ENCODE measurements at regions not wholly inside any gene's neighbourhood (a gene's known extent, or its start where the extent isn't known, plus 50 kb on each side); places are given as distances from the start of the nearest gene placed in this dataset.
"Not testable (repeated sequence)": the region's sequence is repeated elsewhere in the genome, so short reads cannot be mapped to it uniquely, and the experiment has no call there.

GRCh38 chr17:28265856-28266546, 53.0 kb upstream of the TMEM97 start:
- H3K4me3 Mint-ChIP-seq; DNase-seq; H3K27me3 ChIP-seq (ENCODE audit: control insufficient read depth, insufficient read depth, low read length, poor library complexity, severe bottlenecking); H3K36me3 ChIP-seq (ENCODE audit: control insufficient read depth, insufficient read depth, low read length); H3K4me1 Mint-ChIP-seq; H3K4me3 ChIP-seq (ENCODE audit: low read length); H3K4me1 ChIP-seq (ENCODE audit: control insufficient read depth, insufficient read depth, low read length); H3K27ac ChIP-seq (ENCODE audit: low read depth, low read length); H3K36me3 Mint-ChIP-seq (ENCODE audit: low read depth); H3K27ac Mint-ChIP-seq; H3K9ac ChIP-seq (ENCODE audit: extremely low read depth, low read length, poor library complexity, severe bottlenecking): not testable (repeated sequence)
- Mint-ChIP-seq H3K9me3 (peaks cover 67% of the 10 kb centered on the region), H3K27me3 (ENCODE audit: insufficient read depth) (peaks cover 13% of the 10 kb centered on the region)
- 95 to 97% methylated on average over 17 to 21 of the region's 21 CpGs for WGBS, 2 experiments (ENCODE audit: insufficient coverage in 1 of 2, insufficient read length in 1 of 2)
- H3K9me3 ChIP-seq (ENCODE audit: control insufficient read depth, low read length), result peaks cover 53% of the 10 kb centered on the region

GRCh38 chr17:28266547-28266920, 52.5 kb upstream of the TMEM97 start:
- H3K9me3 ChIP-seq (ENCODE audit: control insufficient read depth, low read length), result peaks cover 48% of the 10 kb centered on the region
- H3K27ac Mint-ChIP-seq; H3K27ac ChIP-seq (ENCODE audit: low read depth, low read length); H3K4me3 Mint-ChIP-seq; H3K4me1 Mint-ChIP-seq; H3K9ac ChIP-seq (ENCODE audit: extremely low read depth, low read length, poor library complexity, severe bottlenecking); H3K36me3 Mint-ChIP-seq (ENCODE audit: low read depth); H3K4me3 ChIP-seq (ENCODE audit: low read length); DNase-seq; H3K36me3 ChIP-seq (ENCODE audit: control insufficient read depth, insufficient read depth, low read length); H3K27me3 ChIP-seq (ENCODE audit: control insufficient read depth, insufficient read depth, low read length, poor library complexity, severe bottlenecking); H3K4me1 ChIP-seq (ENCODE audit: control insufficient read depth, insufficient read depth, low read length): not testable (repeated sequence)
- Mint-ChIP-seq H3K27me3 (ENCODE audit: insufficient read depth) (peaks cover 14% of the 10 kb centered on the region), H3K9me3 (peaks cover 63% of the 10 kb centered on the region)
- 91 to 94% methylated on average over 5 of the region's 5 CpGs for WGBS, 2 experiments (ENCODE audit: insufficient coverage in 1 of 2, insufficient read length in 1 of 2)

- not testable (repeated sequence) for H3K27ac Mint-ChIP-seq; H3K36me3 ChIP-seq (ENCODE audit: control insufficient read depth, insufficient read depth, low read length); H3K4me1 Mint-ChIP-seq; H3K36me3 Mint-ChIP-seq (ENCODE audit: low read depth); H3K4me3 ChIP-seq (ENCODE audit: low read length); H3K4me1 ChIP-seq (ENCODE audit: control insufficient read depth, insufficient read depth, low read length); H3K27me3 ChIP-seq (ENCODE audit: control insufficient read depth, insufficient read depth, low read length, poor library complexity, severe bottlenecking); H3K27ac ChIP-seq (ENCODE audit: low read depth, low read length); H3K4me3 Mint-ChIP-seq; H3K9ac ChIP-seq (ENCODE audit: extremely low read depth, low read length, poor library complexity, severe bottlenecking)
- peaks cover 57% of the 10 kb centered on the region for H3K9me3 Mint-ChIP-seq
- peaks cover 17% of the 10 kb centered on the region for H3K27me3 Mint-ChIP-seq (ENCODE audit: insufficient read depth)
- peaks cover 42% of the 10 kb centered on the region for H3K9me3 ChIP-seq (ENCODE audit: control insufficient read depth, low read length)
- peak; percentile 42 for DNase-seq
- WGBS, 2 experiments (ENCODE audit: insufficient coverage in 1 of 2, insufficient read length in 1 of 2), result 93 to 97% methylated on average over 21 to 31 of the region's 31 CpGs
Measured at GRCh38 chr17:28266926-28267719, 51.9 kb upstream of the TMEM97 start.

GRCh38 chr17:28267720-28268609, 51.0 kb upstream of the TMEM97 start:
- peaks cover 9% of the 10 kb centered on the region for H3K36me3 Mint-ChIP-seq (ENCODE audit: low read depth)

More at GRCh38 chr17:28267720-28268609, 51.0 kb upstream of the TMEM97 start:
- 92 to 94% methylated on average over 19 to 25 of the region's 25 CpGs for WGBS, 2 experiments (ENCODE audit: insufficient coverage in 1 of 2, insufficient read length in 1 of 2)
- peaks cover 20% of the 10 kb centered on the region for H3K27me3 Mint-ChIP-seq (ENCODE audit: insufficient read depth)
- Histone ChIP-seq H3K36me3 (ENCODE audit: control insufficient read depth, insufficient read depth, low read length) (no peaks in the 10 kb centered on the region), H3K4me3 (ENCODE audit: low read length) (no peak overlapping the region), H3K9me3 (ENCODE audit: control insufficient read depth, low read length) (peaks cover 34% of the 10 kb centered on the region), H3K27me3 (ENCODE audit: control insufficient read depth, insufficient read depth, low read length, poor library complexity, severe bottlenecking) (no peaks in the 10 kb centered on the region), H3K9ac (ENCODE audit: extremely low read depth, low read length, poor library complexity, severe bottlenecking) (no peak overlapping the region), H3K27ac (ENCODE audit: low read depth, low read length) (no peak overlapping the region), H3K4me1 (ENCODE audit: control insufficient read depth, insufficient read depth, low read length) (no peaks in the 10 kb centered on the region)
- H3K27ac Mint-ChIP-seq, result no peak overlapping the region
- no peak overlapping the region for H3K4me3 Mint-ChIP-seq
- DNase-seq, result peak; percentile 51
- TF ChIP-seq CTCF (conservative IDR thresholded peaks at IDR 0.05), result no peak
- H3K4me1 Mint-ChIP-seq, result no peaks in the 10 kb centered on the region
- peaks cover 50% of the 10 kb centered on the region for H3K9me3 Mint-ChIP-seq

Data from endodermal cell (in vitro differentiated cells).